Panc1 (cell line): ENCODE measurements at regions not wholly inside any gene's neighbourhood (a gene's known extent, or its start where the extent isn't known, plus 50 kb on each side); places are given as distances from the start of the nearest gene placed in this dataset.

ENCODE experiments used
- ATAC-seq: fragments of 200-7000 bp; cut with Tn5 transposase; 2 replicates; pipeline ENCODE4 v1.9.1; 2020; ENCODE audit warnings: mild to moderate bottlenecking, moderate library complexity
- BruUV-seq: library from RNA; stranded (reverse); fragments of 400-500 nt; replicated peaks from 2 replicates; lab custom pipeline; 2021; lab: Mats Ljungman, UMichigan
- CTCF ChIA-PET: fragments of 300-600 bp; sonication (Branson Sonifier 250); formaldehyde crosslinking; loops from one replicate; lab custom pipeline; 2022; ENCODE audit warnings: antibody characterized with exemption; lab: Charles Lee
- POLR2A ChIA-PET: fragments of 300-600 bp; sonication (Branson Sonifier 250); formaldehyde crosslinking; loops from one replicate; lab custom pipeline; 2022; ENCODE audit warnings: antibody characterized with exemption; lab: Charles Lee
- DNase-seq: peaks from one replicate; pipeline ENCODE4 v3.0.0-alpha.2; 2010; ENCODE audit warnings: low read depth, low spot score
- H3K27ac ChIP-seq: 2 replicates; pipeline ENCODE4 v1.5.1; 2011; ENCODE audit warnings: mild to moderate bottlenecking, low read length, inconsistent platforms
- H3K27me3 ChIP-seq: fragments of 200-500 bp; sonication (Bioruptor generic); 2 replicates; pipeline ENCODE4 v1.6.0; 2014; ENCODE audit warnings: low read length, inconsistent platforms; ENCODE audit not compliant: control insufficient read depth, insufficient read depth
- H3K36me3 ChIP-seq: fragments of 200-500 bp; sonication (Bioruptor generic); 2 replicates; pipeline ENCODE4 v1.5.1; 2014; ENCODE audit warnings: inconsistent platforms, mild to moderate bottlenecking, low read length, moderate library complexity; ENCODE audit not compliant: control insufficient read depth, insufficient read depth
- H3K4me1 ChIP-seq: 2 replicates; pipeline ENCODE4 v1.5.1; 2011; ENCODE audit warnings: inconsistent platforms, mild to moderate bottlenecking, low read length, moderate library complexity; ENCODE audit not compliant: control insufficient read depth, insufficient read depth
- H3K4me3 ChIP-seq, 2 experiments: 2 replicates each; pipeline ENCODE4 v1.5.1; 2011 to 2012; ENCODE audit warnings: low read depth in 2 of 2, low read length in 2 of 2, mild to moderate bottlenecking in 2 of 2, inconsistent platforms in 1 of 2, moderate library complexity in 1 of 2
- H3K9me3 ChIP-seq: fragments of 200-500 bp; sonication (Bioruptor generic); 2 replicates; pipeline ENCODE4 v1.5.1; 2014; ENCODE audit warnings: low read depth, mild to moderate bottlenecking, inconsistent platforms, low read length, moderate library complexity; ENCODE audit not compliant: control insufficient read depth, insufficient read depth
- POLR2AphosphoS5 ChIP-seq: IDR thresholded peaks from 2 replicates; pipeline ENCODE4 v1.6.1; 2012; ENCODE audit warnings: mild to moderate bottlenecking, low read depth, low read length, moderate library complexity
- SIN3A ChIP-seq: IDR thresholded peaks from 2 replicates; pipeline ENCODE4 v1.6.1; 2012; ENCODE audit warnings: low read depth, mild to moderate bottlenecking, low read length, moderate library complexity, borderline replicate concordance; ENCODE audit not compliant: insufficient read depth
- TCF7L2 ChIP-seq: IDR thresholded peaks from 2 replicates; pipeline ENCODE4 v1.6.1; 2011; ENCODE audit warnings: mild to moderate bottlenecking, low read depth, low read length, inconsistent platforms
- in situ Hi-C: cut with HindIII; loops from 2 replicates; pipeline ENCODE4 v1.10.0; 2016; ENCODE audit warnings: low sequenced_read_pairs, low pct_unique_long_range_greater_than_20kb
- intact Hi-C: fragments of 100-400 bp; cut with micrococcal nuclease; formaldehyde crosslinking; loops from one replicate; pipeline ENCODE4 v1.10.0; 2022; ENCODE audit not compliant: unreplicated experiment
- TF ChIP-seq, protein P1 (sequence below): fragments of 450-650 bp; IDR thresholded peaks from 2 replicates; pipeline ENCODE4 v1.5.1; 2017; ENCODE audit warnings: mild to moderate bottlenecking
- TF ChIP-seq, protein P2 (sequence below), 2 experiments: IDR thresholded peaks; 2 replicates each; pipeline ENCODE4 v1.6.1; 2011 to 2012; ENCODE audit warnings: low read depth in 2 of 2, control low read depth in 1 of 2, low read length in 1 of 2, mild to moderate bottlenecking in 1 of 2, moderate library complexity in 1 of 2; ENCODE audit not compliant: insufficient read depth in 1 of 2

DNA sequence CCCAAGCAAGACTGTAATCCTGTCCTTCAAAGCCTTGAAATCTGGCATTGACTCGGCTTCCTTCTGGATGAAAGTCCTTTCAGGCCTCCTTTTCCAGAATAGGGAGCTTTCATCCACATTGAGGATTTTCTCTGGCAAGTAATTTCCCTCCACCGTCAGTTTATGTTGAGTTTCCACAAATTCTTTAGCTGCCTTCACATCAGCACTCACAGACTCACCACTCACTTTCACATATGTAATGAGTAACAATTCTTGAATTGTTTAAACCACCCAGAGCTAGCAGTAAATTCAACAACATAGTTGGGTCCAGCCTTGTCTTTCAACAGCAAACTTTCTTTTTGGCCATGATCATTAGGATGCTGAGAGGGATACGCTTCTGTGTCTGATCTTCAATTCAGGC, 84.3 kb upstream of the PRDM11 start:
- no peaks in the 10 kb centered on the region for H3K27me3 ChIP-seq
- H3K4me1 ChIP-seq: no peaks in the 10 kb centered on the region
- BruUV-seq: no TSS peak
- ChIA-PET POLR2A (interaction anchor here (0.7 kb wide), 1 partner anchor 21 kb away, joined by 5 read pairs; no protein-coding TSS in a partner anchor), CTCF (no interaction called here)
- TF ChIP-seq SIN3A (no peak), POLR2AphosphoS5 (no peak), TCF7L2 (no peak)
- TF ChIP-seq, protein P1, sequence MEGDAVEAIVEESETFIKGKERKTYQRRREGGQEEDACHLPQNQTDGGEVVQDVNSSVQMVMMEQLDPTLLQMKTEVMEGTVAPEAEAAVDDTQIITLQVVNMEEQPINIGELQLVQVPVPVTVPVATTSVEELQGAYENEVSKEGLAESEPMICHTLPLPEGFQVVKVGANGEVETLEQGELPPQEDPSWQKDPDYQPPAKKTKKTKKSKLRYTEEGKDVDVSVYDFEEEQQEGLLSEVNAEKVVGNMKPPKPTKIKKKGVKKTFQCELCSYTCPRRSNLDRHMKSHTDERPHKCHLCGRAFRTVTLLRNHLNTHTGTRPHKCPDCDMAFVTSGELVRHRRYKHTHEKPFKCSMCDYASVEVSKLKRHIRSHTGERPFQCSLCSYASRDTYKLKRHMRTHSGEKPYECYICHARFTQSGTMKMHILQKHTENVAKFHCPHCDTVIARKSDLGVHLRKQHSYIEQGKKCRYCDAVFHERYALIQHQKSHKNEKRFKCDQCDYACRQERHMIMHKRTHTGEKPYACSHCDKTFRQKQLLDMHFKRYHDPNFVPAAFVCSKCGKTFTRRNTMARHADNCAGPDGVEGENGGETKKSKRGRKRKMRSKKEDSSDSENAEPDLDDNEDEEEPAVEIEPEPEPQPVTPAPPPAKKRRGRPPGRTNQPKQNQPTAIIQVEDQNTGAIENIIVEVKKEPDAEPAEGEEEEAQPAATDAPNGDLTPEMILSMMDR: no peak
- TF ChIP-seq, protein P2, sequence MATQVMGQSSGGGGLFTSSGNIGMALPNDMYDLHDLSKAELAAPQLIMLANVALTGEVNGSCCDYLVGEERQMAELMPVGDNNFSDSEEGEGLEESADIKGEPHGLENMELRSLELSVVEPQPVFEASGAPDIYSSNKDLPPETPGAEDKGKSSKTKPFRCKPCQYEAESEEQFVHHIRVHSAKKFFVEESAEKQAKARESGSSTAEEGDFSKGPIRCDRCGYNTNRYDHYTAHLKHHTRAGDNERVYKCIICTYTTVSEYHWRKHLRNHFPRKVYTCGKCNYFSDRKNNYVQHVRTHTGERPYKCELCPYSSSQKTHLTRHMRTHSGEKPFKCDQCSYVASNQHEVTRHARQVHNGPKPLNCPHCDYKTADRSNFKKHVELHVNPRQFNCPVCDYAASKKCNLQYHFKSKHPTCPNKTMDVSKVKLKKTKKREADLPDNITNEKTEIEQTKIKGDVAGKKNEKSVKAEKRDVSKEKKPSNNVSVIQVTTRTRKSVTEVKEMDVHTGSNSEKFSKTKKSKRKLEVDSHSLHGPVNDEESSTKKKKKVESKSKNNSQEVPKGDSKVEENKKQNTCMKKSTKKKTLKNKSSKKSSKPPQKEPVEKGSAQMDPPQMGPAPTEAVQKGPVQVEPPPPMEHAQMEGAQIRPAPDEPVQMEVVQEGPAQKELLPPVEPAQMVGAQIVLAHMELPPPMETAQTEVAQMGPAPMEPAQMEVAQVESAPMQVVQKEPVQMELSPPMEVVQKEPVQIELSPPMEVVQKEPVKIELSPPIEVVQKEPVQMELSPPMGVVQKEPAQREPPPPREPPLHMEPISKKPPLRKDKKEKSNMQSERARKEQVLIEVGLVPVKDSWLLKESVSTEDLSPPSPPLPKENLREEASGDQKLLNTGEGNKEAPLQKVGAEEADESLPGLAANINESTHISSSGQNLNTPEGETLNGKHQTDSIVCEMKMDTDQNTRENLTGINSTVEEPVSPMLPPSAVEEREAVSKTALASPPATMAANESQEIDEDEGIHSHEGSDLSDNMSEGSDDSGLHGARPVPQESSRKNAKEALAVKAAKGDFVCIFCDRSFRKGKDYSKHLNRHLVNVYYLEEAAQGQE (IDR thresholded peaks at IDR 0.05; ENCODE audit: insufficient read depth in 1 of 2, low read depth in 2 of 2, low read length in 1 of 2): no peak
- H3K9me3 ChIP-seq: no peaks in the 10 kb centered on the region
- DNase-seq (no peak), ATAC-seq (no peak)
- in situ Hi-C loops (no loop called here), intact Hi-C loops (no loop called here)
- H3K4me3 ChIP-seq: no peak overlapping the region
- no peak overlapping the region for H3K27ac ChIP-seq
- no peaks in the 10 kb centered on the region for H3K36me3 ChIP-seq

DNA sequence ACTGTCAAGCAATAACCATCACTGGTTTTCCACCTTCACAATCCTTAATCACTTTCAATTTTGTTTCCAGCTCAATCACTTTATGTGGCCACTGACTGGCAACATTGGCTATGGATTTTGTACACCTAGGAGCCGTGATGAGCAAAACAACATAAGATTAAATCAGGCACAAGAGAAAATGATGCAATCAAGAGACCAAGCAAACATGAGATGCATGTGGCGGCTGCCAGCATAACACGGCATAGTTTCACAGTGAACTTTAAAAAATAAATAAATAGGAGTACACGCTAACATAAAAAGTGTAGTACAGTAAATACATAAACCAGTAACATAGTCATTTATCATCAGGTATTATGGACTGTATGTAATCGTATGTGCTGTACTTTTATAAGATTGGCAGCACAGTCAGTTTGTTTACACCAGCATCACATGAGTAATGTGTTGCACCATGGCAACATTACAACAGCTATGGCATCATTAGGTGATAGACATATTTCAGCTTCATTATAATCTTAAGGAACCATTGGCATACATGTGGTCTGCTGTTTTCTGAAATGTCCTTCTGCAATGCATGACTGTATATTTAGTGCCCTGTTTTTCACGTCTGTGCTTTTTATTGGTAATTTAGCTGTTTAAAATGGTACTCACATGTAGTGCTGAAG, 83.3 kb upstream of the PRDM11 start:
- intact Hi-C loops: no loop called here
- Histone ChIP-seq H3K36me3 (no peaks in the 10 kb centered on the region), H3K4me3 (no peak overlapping the region), H3K27ac (no peak overlapping the region), H3K27me3 (no peaks in the 10 kb centered on the region), H3K9me3 (no peaks in the 10 kb centered on the region), H3K4me1 (no peaks in the 10 kb centered on the region)
- ChIA-PET CTCF (no interaction called here), POLR2A (no interaction called here)
- in situ Hi-C loops: no loop called here
- DNase-seq: no peak
- ATAC-seq: no peak
- TF ChIP-seq POLR2AphosphoS5 (no peak), TCF7L2 (no peak), SIN3A (no peak)
- TF ChIP-seq, protein P2 (IDR thresholded peaks at IDR 0.05; ENCODE audit: insufficient read depth in 1 of 2, low read depth in 2 of 2, low read length in 1 of 2): no peak
- BruUV-seq: no TSS peak
